ENCODE measurements at regions not wholly inside any gene's neighbourhood (a gene's known extent, or its start where the extent isn't known, plus 50 kb on each side); places are given as distances from the start of the nearest gene placed in this dataset.

- TF ChIP-seq EZH2 (IDR thresholded peaks at IDR 0.05; ENCODE audit: borderline replicate concordance, low read depth, low read length, severe bottlenecking) (no peak), POLR2A (IDR thresholded peaks at IDR 0.05; ENCODE audit: low read depth, low read length) (no peak), MAX (IDR thresholded peaks at IDR 0.05; ENCODE audit: insufficient read depth, insufficient read length) (no peak), CTCF (IDR thresholded peaks at IDR 0.05; ENCODE audit: extremely low read depth in 1 of 2, insufficient read depth in 1 of 2, low read depth in 1 of 2, low read length in 2 of 2) (no peak), POLR2AphosphoS5 (IDR thresholded peaks at IDR 0.05; ENCODE audit: insufficient read depth, low read depth, low read length) (no peak), FOS (IDR thresholded peaks at IDR 0.05; ENCODE audit: borderline replicate concordance, insufficient read depth, low read length) (no peak), MYC (IDR thresholded peaks at IDR 0.05; ENCODE audit: low read depth, low read length) (no peak), JUN (IDR thresholded peaks at IDR 0.05; ENCODE audit: borderline replicate concordance, insufficient read depth, insufficient read length, low read depth) (no peak), GATA2 (IDR thresholded peaks at IDR 0.05; ENCODE audit: insufficient read depth, insufficient read length, low read depth, low read length) (no peak)
- FAIRE-seq (no peak), DNase-seq (ENCODE audit: low read depth, low spot score) (no peak)
- intact Hi-C loops (cut with micrococcal nuclease) (loop anchor here (1.0 to 10.0 kb wide), 8 partner anchors 270 to 1930 kb away; no protein-coding TSS in a partner anchor), dilution Hi-C loops (cut with MboI; ENCODE audit: extremely low pct_ligation_motif_present, low sequenced_read_pairs) (no loop called here)
- CTCF ChIA-PET, result interaction anchor here (1.2 kb wide), 1 partner anchor 386 kb away, joined by 7 read pairs; no protein-coding TSS in a partner anchor
- POLR2A ChIA-PET, result interaction anchor here (0.7 kb wide), 1 partner anchor 422 kb away, joined by 3 read pairs; no protein-coding TSS in a partner anchor
- H3K9ac ChIP-seq (replicated peaks; ENCODE audit: extremely low read depth, insufficient read depth, low read length), result peak overlapping the region; percentile 98
- H2AFZ ChIP-seq (ENCODE audit: low read depth, low read length), result peak overlapping the region; percentile 46
- H3K4me1 ChIP-seq (ENCODE audit: control insufficient read depth, extremely low read depth, insufficient read depth, low read length), result peaks cover 27% of the 10 kb centered on the region
- no peaks in the 10 kb centered on the region for H3K9me3 ChIP-seq (replicated peaks; ENCODE audit: control insufficient read depth, insufficient read depth, low read length)
- H3K36me3 ChIP-seq (ENCODE audit: control insufficient read depth in 2 of 2, extremely low read depth in 1 of 2, insufficient read depth in 2 of 2, low read length in 2 of 2), result no peaks in the 10 kb centered on the region
- H3K4me3 ChIP-seq (replicated peaks in 1 of 3; ENCODE audit: insufficient read depth in 1 of 3, low read depth in 1 of 3, low read length in 3 of 3), result peak overlapping the region; percentile 24 to 74 (median 51)
- peaks cover 7 to 17% of the 10 kb centered on the region in 2 experiments for H3K27me3 ChIP-seq (ENCODE audit: control insufficient read depth in 2 of 2, insufficient read depth in 2 of 2, low read length in 2 of 2)
- H3K9me1 ChIP-seq (replicated peaks; ENCODE audit: control insufficient read depth, extremely low read depth, insufficient read depth, low read length), result no peaks in the 10 kb centered on the region
- no peaks in the 10 kb centered on the region for H4K20me1 ChIP-seq (replicated peaks; ENCODE audit: control insufficient read depth, extremely low read depth, insufficient read depth, low read length)
- H3K27ac ChIP-seq (ENCODE audit: insufficient read depth, low read depth, low read length), result peak overlapping the region; percentile 90
- H3K79me2 ChIP-seq (ENCODE audit: control insufficient read depth, insufficient read depth, low read length), result no peaks in the 10 kb centered on the region
- H3K4me2 ChIP-seq (ENCODE audit: insufficient read depth, low read length), result peak overlapping the region; percentile 59
- BruUV-seq (replicated peaks), result no TSS peak
These were observed 349.2 kb upstream of the ARGLU1 start for GRCh38 chr13:106917024-106917571.
